Stimulated activated CD8-positive, alpha-beta memory T cell treated with anti-CD3 and anti-CD28 coated beads, Interleukin-7, amount 100 ng/mL, for 24 hours (primary cell): ENCODE measurements at regions not wholly inside any gene's neighbourhood (a gene's known extent, or its start where the extent isn't known, plus 50 kb on each side); places are given as distances from the start of the nearest gene placed in this dataset.
"Not testable (repeated sequence)": the region's sequence is repeated elsewhere in the genome, so short reads cannot be mapped to it uniquely, and the experiment has no call there.

Source experiments
- DNase-seq: peaks from one replicate; pipeline ENCODE4 v3.0.0-alpha.2; 2020; ENCODE audit warnings: low read depth

DNA sequence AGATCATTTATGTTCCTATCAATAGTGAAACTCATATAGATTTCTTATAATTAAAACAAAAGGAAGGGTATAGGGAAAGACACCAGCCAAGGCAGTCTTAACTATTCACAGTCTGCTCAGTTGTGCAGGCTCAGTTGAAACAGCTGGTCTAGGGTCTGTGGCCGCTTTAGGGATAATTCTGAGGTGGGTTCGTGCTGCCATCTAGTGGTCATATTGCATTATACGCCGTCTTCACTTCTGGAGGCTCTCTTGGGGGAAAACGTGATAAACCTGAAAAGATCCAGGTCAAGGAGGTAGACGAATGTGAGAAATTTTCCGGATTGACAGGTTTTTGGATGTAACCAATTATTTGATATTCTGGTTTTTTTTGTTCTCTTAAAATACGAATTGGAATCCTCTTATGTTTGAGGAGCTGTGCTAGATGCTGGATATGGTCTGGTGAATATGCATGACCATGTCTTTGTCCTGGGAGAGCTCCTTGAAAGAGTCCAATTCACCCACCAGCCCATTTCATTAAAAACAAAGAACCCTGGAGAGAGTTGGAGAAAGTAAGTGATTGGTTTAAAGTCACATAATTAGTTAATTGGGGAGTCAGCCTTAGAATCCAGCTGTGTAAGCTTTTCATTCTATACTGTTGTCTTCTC is 492.4 kb downstream of the PLCL1 start:
- peak; percentile 12 for DNase-seq

DNA sequence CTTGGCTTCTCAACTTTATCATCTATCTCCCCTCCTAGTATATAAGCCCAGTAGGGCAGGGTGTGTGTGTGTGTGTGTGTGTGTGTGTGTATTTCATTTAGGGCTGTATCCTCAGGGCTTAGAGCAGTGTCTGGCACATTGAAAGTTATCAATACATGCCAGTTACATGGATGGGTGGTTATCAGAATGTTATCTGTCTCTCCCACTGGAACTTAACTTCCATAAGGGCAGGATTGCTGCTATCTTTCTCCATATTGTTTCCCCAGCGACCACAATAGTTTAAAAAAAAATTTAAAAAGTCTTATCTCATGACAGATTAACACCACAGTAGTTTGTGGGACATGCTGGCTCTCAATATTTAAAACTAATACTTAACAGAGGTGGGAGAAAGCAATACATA is 488.9 kb downstream of the PLCL1 start:
- DNase-seq = no peak

DNA sequence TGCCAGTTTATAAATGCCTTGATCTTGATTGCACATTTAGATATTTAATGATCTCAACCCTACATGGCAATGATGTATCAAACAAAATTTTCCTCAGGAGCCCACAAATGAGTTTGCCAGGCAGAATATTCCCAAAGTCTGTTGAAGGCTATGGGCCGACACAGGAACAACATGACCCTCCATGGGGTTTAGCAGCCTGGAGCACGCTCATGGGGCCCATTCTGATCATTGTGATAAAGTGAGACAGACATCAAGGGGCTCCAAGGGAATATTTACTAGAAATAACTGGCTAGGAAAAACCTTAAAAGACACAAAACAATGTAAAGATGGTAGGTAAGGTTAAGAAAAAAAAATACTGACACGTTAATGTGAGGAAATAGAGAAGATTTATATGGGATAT is 485.4 kb downstream of the PLCL1 start:
- DNase-seq = no peak

GRCh38 chr2:198287706-198288105 is 483.3 kb downstream of the PLCL1 start:
- no peak for DNase-seq

DNA sequence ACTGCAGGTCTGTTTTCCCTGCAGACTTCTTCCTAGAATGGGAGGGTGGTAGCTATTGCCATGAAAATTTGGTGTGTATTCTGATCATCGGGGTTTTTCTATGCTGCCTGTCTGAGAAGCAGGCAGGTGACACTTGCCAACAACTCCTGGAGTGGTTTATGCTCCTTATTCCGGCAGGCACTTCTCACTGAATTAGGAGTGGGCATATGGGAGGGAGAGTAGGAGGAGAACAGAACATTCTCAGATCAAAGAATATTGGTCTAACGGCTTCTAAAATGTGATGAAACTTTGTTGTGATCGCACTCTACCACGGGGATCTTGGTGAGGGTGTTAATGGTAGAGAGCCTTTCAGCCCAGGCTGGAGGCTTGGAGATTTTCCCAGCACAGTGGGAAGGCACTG is 480.8 kb downstream of the PLCL1 start:
- no peak for DNase-seq

GRCh38 chr2:198283146-198283545 is 478.8 kb downstream of the PLCL1 start:
- no peak for DNase-seq

DNA sequence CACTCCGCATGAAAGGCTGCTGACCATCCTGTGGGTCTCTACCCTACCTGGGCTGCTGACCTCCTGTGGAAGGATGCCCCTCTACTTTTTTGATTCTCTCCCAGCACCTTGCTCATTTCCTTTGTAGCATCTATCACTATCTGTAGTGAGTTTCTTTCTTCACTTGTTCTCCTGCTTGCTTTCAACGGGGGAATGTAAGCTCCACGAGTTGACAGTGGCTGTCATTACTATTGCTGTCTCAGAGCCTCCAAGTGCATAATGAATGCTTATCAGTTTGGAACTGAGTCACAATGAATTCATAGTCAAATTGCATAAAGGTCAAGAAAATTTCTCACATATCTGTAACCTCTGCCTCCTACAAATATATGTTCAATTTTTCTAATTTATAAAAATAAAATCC is 477.7 kb downstream of the PLCL1 start:
- DNase-seq = no peak

- DNase-seq = no peak
Measured at GRCh38 chr2:198280145-198280544, 475.8 kb downstream of the PLCL1 start.

- DNase-seq = no peak
Measured at GRCh38 chr2:198279026-198279425, 474.6 kb downstream of the PLCL1 start.

GRCh38 chr2:198277181-198277580 is 472.8 kb downstream of the PLCL1 start:
- DNase-seq = no peak

GRCh38 chr2:198273660-198274059 is 469.3 kb downstream of the PLCL1 start:
- no peak for DNase-seq

DNA sequence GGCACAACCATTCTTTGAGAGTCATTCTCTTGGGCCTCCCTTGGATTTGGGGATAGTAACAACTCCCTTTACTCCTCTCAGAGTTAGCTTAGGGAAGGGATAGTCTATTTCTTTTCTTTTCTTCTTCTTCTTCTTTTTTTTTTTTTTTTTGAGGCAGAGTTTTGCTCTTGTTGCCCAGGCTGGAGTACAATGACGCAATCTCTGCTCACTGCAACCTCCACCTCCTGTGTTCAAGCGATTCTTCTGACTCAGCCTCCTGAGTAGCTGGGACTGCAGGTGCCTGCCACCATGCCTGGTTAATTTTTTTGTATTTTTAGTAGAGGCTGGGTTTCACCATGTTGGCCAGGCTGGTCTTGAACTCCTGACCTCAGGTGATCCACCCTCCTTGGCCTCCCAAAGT is 465.8 kb downstream of the PLCL1 start:
- not testable (repeated sequence) for DNase-seq

GRCh38 chr2:198268519-198268918 is 464.1 kb downstream of the PLCL1 start:
- DNase-seq = no peak

GRCh38 chr2:198259496-198259895 is 455.1 kb downstream of the PLCL1 start:
- DNase-seq = no peak

GRCh38 chr2:198254536-198255090 is 450.2 kb downstream of the PLCL1 start:
- no peak for DNase-seq

DNA sequence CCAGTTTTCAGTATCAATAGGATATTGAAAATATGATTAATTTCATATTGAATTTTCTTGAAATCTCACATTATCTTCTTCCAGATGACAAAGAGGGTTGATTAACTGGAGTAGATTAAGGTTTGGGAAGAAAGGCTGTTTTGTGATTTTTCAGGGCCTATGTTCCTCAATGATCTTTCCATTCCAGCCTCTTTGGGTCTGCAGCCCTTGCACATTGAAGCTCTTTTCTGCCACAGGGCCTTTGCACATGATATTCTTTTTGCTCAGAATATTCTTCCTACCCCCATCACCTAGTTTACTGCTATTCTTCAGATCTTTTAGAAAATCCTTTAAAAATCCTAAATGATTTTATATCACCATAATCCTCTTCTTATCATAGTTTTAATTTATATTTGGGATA is 449.6 kb downstream of the PLCL1 start:
- DNase-seq = no peak

DNA sequence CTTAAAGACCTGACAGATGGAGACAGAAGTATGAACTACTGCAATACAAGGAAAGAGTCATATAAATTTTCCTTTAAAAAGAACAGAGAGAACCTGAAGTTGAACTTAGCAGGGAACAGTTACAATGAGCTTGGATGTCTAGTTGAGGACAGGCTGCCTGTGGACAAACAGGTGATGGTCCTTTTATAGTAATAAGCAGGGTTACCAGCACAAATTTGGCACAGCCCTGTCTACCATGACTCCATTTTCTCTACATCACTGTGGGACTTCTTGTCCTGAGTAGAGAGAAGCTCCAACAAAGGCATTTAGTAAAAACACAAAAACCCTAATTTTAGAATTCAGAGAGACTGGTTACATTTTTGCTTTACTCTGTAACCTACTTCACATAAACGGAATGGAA is 448.1 kb downstream of the PLCL1 start:
- DNase-seq = no peak

- no peak for DNase-seq
Measured at GRCh38 chr2:198242093-198242492, 437.7 kb downstream of the PLCL1 start.

DNA sequence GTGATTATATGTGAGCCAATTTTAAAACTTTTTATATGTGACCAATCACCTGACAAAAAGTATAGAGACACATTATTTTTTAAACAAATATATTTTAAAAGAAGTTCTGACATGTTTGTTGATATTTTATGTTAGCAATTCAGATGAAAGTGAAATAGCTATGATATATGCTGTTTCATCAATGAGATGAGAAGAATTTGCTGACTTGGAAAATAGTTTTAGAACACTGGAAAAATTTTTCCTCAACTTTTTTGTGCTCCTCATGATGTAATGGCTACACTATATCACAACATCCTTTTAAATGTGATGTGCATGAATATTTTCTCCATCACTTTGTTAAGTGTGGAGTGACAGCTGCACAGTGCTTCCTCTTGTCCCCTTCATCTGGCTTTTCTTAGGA is 434.0 kb downstream of the PLCL1 start:
- no peak for DNase-seq

- no peak for DNase-seq
Measured at GRCh38 chr2:198236338-198236737, 431.9 kb downstream of the PLCL1 start.

- DNase-seq = no peak
Measured at GRCh38 chr2:198232281-198232680, 427.9 kb downstream of the PLCL1 start.

DNA sequence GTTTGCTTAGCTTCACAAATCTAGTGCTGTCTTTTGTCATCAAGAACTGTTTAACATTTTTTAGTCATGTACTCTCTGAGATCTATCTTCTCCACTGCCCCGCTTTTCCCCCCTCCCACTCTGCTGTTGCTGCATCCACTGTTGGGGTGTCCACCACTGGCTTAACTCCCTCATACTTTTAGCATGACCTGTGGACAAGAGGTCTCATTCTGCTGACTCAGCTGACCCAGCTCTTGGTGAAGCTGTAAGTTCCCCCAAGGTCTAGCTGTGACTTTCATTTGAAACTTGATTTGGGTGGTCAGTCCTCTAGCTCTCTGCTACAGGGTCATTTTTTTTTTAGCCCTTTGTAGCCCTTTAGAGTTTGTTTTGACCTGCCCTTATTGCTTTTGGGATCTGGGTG is 427.2 kb downstream of the PLCL1 start:
- no peak for DNase-seq

GRCh38 chr2:198220763-198221610 is 416.6 kb downstream of the PLCL1 start:
- DNase-seq = no peak
